Fibroblast of pulmonary artery (primary cell): ENCODE measurements at regions not wholly inside any gene's neighbourhood (a gene's known extent, or its start where the extent isn't known, plus 50 kb on each side); places are given as distances from the start of the nearest gene placed in this dataset.

Experiments
- DNase-seq: peaks from one replicate; pipeline ENCODE4 v3.0.0-alpha.2; 2010; ENCODE audit warnings: low read depth
- H3K4me3 ChIP-seq: replicated peaks from 2 replicates; pipeline ENCODE4 v1.5.1; 2011; ENCODE audit warnings: low read depth, mild to moderate bottlenecking, control low read depth, low read length, moderate library complexity
- TF ChIP-seq, protein P1 (sequence below): IDR thresholded peaks from 2 replicates; pipeline ENCODE4 v1.5.1; 2011; ENCODE audit warnings: mild to moderate bottlenecking, control low read depth, low read length, inconsistent platforms; ENCODE audit errors: missing control alignments

DNA sequence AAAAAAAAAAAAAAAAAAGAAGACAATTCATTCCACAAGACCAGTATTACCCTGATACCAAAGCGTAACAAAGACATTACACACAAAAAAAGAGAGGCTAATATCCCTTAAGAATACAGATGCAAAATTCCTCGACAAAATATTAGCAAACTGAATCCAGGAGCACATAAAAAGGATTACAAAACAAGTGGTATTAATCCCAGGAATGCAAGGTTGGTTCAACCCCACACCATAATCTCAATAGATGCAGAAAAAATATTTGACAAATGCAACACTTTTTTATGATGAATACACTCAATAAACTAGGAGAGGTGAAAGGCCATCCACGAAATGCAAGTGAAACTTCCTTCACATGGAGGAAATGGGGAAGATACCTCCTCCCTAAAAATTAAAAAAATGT, 80.1 kb upstream of the TLR4 start:
- no peak for DNase-seq
- TF ChIP-seq, protein P1, sequence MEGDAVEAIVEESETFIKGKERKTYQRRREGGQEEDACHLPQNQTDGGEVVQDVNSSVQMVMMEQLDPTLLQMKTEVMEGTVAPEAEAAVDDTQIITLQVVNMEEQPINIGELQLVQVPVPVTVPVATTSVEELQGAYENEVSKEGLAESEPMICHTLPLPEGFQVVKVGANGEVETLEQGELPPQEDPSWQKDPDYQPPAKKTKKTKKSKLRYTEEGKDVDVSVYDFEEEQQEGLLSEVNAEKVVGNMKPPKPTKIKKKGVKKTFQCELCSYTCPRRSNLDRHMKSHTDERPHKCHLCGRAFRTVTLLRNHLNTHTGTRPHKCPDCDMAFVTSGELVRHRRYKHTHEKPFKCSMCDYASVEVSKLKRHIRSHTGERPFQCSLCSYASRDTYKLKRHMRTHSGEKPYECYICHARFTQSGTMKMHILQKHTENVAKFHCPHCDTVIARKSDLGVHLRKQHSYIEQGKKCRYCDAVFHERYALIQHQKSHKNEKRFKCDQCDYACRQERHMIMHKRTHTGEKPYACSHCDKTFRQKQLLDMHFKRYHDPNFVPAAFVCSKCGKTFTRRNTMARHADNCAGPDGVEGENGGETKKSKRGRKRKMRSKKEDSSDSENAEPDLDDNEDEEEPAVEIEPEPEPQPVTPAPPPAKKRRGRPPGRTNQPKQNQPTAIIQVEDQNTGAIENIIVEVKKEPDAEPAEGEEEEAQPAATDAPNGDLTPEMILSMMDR: no peak
- H3K4me3 ChIP-seq: no peak overlapping the region

DNA sequence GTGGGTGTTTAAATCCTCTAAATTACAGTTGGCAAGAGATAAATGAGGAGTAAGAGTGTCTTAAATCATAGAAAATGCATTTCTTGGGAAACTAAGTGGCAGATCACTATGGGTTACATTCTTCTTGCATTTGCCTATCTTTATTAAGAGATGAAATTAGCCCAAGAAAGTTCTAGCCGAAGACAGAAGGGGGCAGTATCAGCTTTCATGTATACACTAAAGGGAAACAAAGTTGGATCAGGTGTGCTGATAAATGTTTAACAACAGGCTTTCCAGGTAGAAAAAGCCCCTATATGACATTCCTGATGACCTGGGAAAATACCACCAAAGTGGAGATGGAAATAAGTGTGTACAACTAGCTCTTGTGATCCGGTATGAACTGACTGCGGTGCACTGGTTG, 81.9 kb upstream of the TLR4 start:
- no peak overlapping the region for H3K4me3 ChIP-seq
- DNase-seq: no peak
- TF ChIP-seq, protein P1: no peak

DNA sequence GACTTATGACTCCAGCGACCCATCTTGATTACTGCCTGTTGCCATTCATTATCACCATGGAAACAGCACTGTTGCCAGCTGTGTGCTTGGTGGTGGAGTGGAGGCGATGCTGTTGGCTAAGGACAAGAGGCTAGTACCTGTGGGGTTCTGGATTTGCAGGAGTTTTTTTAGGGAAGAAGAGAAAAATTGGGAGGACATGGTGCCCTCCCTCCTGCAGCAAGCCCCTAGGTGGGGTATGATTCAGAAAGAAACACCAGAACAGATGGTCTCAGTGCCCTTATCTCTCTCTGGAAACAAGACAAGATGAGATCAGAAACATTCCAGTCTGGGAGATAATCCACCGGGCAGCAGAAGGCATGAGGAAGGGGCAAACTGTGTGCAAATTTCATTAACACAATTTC, 87.8 kb upstream of the TLR4 start:
- no peak for DNase-seq
- TF ChIP-seq, protein P1: no peak
- no peak overlapping the region for H3K4me3 ChIP-seq

DNA sequence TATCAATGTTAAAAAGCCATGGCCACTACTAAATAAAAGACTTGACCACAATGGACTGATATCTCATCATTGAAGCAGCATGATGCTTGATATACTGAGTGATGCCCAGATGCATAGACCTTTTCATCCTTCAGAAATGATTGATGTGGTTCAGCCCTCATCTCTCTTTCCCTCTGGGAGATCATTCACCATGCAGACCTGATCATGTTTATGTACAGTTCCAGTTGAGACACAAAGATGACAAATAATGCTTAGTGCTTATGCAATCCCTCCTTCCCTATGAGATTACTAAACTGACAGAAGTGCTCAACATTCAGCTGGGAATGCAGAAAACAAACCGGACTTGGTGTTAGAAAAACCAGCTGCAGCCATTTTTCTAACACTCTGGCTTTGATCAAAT, 91.9 kb upstream of the TLR4 start:
- no peak for DNase-seq
- no peak overlapping the region for H3K4me3 ChIP-seq
- TF ChIP-seq, protein P1: no peak

DNA sequence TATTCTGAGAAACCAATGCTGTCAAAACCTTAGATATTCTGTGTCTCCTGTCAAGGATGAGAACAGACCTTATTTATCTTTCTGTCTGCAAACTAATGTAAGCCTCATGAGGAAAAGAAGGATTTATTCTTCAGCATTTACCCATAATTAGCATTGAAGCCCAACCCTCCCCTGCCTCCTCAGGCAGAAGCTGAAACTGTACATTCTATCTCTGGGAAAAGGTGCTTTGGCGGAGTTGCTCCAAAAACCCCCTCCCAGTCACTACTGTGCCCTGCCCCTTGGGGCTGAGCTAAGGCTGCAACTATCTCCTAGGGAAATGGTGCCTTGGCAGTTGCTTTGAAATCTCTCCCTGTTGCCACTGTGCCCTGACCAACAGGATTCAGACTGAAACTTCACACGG, 106.2 kb upstream of the TLR4 start:
- H3K4me3 ChIP-seq: no peak overlapping the region
- DNase-seq: no peak
- TF ChIP-seq, protein P1: no peak

DNA sequence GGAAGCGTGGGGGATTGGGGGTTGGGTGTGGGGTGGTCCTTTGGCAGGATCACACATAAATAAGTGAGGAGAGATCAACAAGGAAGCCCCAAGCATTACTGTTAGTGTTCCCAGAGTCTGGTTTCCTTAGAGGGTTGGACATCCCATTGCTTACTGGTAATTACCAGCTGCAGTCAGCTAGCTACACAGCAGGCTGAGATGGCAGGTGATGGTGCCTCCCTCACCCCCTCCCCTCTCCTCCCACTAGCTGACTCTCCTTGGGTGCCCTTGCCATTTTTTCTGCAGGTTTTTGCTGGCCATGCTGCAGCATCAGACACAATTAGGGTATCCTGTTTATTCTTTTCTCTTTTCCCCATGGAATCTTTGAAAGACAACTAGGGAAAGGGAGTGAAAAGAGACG, 107.5 kb upstream of the TLR4 start:
- DNase-seq: no peak
- no peak overlapping the region for H3K4me3 ChIP-seq
- TF ChIP-seq, protein P1: no peak

DNA sequence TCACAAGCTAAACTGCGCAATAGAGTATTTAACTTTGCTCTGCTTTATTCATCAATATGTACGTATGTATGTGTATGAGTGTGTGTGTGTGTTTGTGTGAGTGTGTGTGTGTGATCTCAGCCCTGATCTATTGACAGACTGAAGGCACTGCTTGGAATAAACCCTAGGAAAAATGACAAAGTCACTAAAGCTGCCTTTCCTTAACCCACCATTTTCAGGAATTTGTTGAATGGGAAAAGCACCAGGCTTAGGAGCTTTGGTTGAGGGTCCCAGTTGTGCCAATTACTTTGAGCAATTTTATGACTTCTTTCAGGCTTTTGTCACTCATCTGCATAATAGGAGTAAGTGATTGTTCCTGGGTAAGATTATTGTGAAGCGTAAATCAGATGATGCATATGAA, 108.6 kb upstream of the TLR4 start:
- DNase-seq: no peak
- TF ChIP-seq, protein P1: no peak

More for the DNA sequence above, 108.6 kb upstream of the TLR4 start:
- no peak overlapping the region for H3K4me3 ChIP-seq
